Osteoblast (primary cell): ENCODE measurements at regions not wholly inside any gene's neighbourhood (a gene's known extent, or its start where the extent isn't known, plus 50 kb on each side); places are given as distances from the start of the nearest gene placed in this dataset.

Experiments
- DNase-seq: peaks from one replicate; pipeline ENCODE4 v3.0.0; 2011; ENCODE audit warnings: low spot score, mixed read lengths; ENCODE audit not compliant: insufficient read length; ENCODE audit errors: missing footprints
- H2AFZ ChIP-seq: 2 replicates; pipeline ENCODE4 v1.6.0; 2011; ENCODE audit warnings: mild to moderate bottlenecking, low read length
- H3K27ac ChIP-seq: 2 replicates; pipeline ENCODE4 v1.5.1; 2011; ENCODE audit warnings: mild to moderate bottlenecking, low read depth, low read length, moderate library complexity
- H3K27me3 ChIP-seq: 2 replicates; pipeline ENCODE4 v1.6.0; 2012; ENCODE audit warnings: mild to moderate bottlenecking, control low read depth, inconsistent platforms, low read length, moderate library complexity; ENCODE audit not compliant: insufficient read depth
- H3K36me3 ChIP-seq: 2 replicates; pipeline ENCODE4 v1.5.1; 2011; ENCODE audit warnings: mild to moderate bottlenecking, low read length, control low read depth, moderate library complexity; ENCODE audit not compliant: insufficient read depth
- H3K4me1 ChIP-seq: 2 replicates; pipeline ENCODE4 v1.5.1; 2011; ENCODE audit warnings: mild to moderate bottlenecking, low read length, control low read depth, moderate library complexity; ENCODE audit not compliant: insufficient read depth
- H3K4me2 ChIP-seq: 2 replicates; pipeline ENCODE4 v1.6.0; 2011; ENCODE audit warnings: mild to moderate bottlenecking, low read length; ENCODE audit not compliant: insufficient read depth
- H3K4me3 ChIP-seq: fragments of 200-600 bp; sonication (generic); 3 replicates; pipeline ENCODE4 v1.5.1; 2012; ENCODE audit warnings: mild to moderate bottlenecking, low read length, inconsistent platforms; ENCODE audit not compliant: insufficient read depth
- H3K79me2 ChIP-seq: 2 replicates; pipeline ENCODE4 v1.6.0; 2012; ENCODE audit warnings: mild to moderate bottlenecking, low read length, control low read depth, inconsistent platforms; ENCODE audit not compliant: insufficient read depth
- H3K9me3 ChIP-seq: 2 replicates; pipeline ENCODE4 v1.5.1; 2011; ENCODE audit warnings: low read depth, low read length, control low read depth
- H4K20me1 ChIP-seq: 2 replicates; pipeline ENCODE4 v1.6.0; 2012; ENCODE audit warnings: mild to moderate bottlenecking, low read length, control low read depth; ENCODE audit not compliant: insufficient read depth
- TF ChIP-seq, protein P1 (sequence below): IDR thresholded peaks from 2 replicates; pipeline ENCODE4 v1.5.1; 2011; ENCODE audit warnings: mild to moderate bottlenecking, low read depth, low read length, moderate library complexity; ENCODE audit errors: extremely low read depth

DNA sequence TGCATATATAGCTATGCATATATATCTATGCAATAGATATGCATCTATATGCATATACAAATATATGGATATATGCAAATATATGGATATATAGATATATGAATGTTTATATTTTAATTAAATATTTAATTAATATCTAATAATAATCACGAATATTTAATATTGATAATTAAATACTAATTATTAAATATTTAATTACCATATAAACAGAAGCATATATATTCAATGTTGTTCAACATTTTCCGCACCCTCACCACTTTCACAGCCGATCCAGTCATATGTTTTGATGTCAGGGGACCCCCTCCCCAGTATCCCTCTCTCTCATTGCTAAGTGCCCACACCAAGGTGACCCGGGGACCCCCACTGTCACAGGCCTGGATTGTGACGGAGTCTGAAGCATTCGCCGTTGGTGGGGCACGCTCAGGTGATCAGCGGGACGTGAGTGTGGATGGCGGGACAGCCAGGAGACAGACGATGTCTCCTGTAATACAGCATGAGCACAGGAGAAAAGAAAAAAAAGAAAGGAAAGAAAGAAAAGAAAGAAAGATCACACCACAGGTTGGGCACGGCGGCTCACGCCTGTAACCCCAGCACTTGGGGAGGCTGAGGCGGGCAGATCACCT is 199.7 kb downstream of the CRLF2 start:
- DNase-seq = no peak
- H4K20me1 ChIP-seq = no peaks in the 10 kb centered on the region
- no peaks in the 10 kb centered on the region for H3K79me2 ChIP-seq
- no peak overlapping the region for H3K4me3 ChIP-seq
- H3K4me2 ChIP-seq = no peak overlapping the region
- H3K4me1 ChIP-seq = no peaks in the 10 kb centered on the region
- H3K9me3 ChIP-seq = no peaks in the 10 kb centered on the region
- no peaks in the 10 kb centered on the region for H3K27me3 ChIP-seq
- TF ChIP-seq, protein P1, sequence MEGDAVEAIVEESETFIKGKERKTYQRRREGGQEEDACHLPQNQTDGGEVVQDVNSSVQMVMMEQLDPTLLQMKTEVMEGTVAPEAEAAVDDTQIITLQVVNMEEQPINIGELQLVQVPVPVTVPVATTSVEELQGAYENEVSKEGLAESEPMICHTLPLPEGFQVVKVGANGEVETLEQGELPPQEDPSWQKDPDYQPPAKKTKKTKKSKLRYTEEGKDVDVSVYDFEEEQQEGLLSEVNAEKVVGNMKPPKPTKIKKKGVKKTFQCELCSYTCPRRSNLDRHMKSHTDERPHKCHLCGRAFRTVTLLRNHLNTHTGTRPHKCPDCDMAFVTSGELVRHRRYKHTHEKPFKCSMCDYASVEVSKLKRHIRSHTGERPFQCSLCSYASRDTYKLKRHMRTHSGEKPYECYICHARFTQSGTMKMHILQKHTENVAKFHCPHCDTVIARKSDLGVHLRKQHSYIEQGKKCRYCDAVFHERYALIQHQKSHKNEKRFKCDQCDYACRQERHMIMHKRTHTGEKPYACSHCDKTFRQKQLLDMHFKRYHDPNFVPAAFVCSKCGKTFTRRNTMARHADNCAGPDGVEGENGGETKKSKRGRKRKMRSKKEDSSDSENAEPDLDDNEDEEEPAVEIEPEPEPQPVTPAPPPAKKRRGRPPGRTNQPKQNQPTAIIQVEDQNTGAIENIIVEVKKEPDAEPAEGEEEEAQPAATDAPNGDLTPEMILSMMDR = no peak
- H2AFZ ChIP-seq = no peak overlapping the region
- H3K27ac ChIP-seq = no peak overlapping the region
- no peaks in the 10 kb centered on the region for H3K36me3 ChIP-seq

DNA sequence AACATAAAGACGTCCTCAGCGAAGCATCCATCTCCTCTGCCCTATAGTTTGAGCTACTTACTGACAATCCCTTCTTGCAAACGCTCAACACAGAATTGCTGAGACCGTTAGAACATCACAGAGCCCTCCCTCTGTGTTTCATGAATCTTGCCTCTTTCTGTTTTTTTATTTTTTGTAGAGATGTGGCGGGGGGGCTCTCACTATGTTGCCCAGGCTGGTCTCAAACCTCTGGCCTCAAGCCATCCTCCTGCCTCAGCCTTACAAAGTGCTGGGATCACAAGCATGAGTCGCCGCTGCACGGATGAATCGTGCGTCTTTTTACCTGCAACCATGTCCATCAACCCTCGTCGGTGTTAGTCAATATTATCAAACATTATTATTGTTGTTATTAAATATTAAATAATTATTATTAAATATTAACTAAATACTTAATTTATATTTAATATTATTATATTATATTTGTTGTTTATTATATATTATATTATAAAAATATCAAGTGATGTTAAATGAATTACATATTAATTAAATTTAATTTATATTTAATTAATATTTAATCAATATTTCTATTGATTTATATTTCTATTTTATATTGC is 200.7 kb downstream of the CRLF2 start:
- H3K9me3 ChIP-seq = no peaks in the 10 kb centered on the region
- TF ChIP-seq, protein P1 = no peak

DNA sequence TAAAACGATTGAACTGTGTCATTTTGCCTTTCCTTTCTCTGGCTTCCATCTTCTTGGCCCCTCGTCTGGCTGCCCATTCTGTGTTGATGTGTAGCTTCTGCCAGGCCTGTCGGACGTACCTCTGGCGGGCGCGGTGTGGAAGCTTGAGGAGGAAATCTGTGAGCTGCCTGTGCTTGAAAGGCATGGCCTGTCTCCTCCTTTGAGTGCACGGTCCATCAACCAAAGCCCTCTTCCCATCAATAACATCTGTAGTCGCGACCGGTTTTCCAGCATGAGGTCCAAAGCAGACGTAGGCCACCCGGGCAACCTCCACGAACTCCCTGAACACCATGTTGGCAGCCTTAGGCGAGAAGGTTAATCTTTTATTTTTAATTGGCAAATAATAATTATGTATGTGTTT is 202.7 kb downstream of the CRLF2 start:
- TF ChIP-seq, protein P1 = no peak
- Histone ChIP-seq H3K4me3 (no peak overlapping the region), H3K79me2 (no peaks in the 10 kb centered on the region), H3K27ac (no peak overlapping the region), H3K4me2 (no peak overlapping the region), H3K36me3 (no peaks in the 10 kb centered on the region), H3K27me3 (no peaks in the 10 kb centered on the region), H2AFZ (no peak overlapping the region), H4K20me1 (no peaks in the 10 kb centered on the region), H3K4me1 (no peaks in the 10 kb centered on the region), H3K9me3 (no peaks in the 10 kb centered on the region)
- no peak for DNase-seq

More for the DNA sequence above, 200.7 kb downstream of the CRLF2 start:
- Histone ChIP-seq H2AFZ (no peak overlapping the region), H3K4me1 (no peaks in the 10 kb centered on the region), H3K27me3 (no peaks in the 10 kb centered on the region), H4K20me1 (no peaks in the 10 kb centered on the region), H3K4me3 (no peak overlapping the region), H3K36me3 (no peaks in the 10 kb centered on the region), H3K27ac (no peak overlapping the region), H3K4me2 (no peak overlapping the region), H3K79me2 (no peaks in the 10 kb centered on the region)
- no peak for DNase-seq

DNA sequence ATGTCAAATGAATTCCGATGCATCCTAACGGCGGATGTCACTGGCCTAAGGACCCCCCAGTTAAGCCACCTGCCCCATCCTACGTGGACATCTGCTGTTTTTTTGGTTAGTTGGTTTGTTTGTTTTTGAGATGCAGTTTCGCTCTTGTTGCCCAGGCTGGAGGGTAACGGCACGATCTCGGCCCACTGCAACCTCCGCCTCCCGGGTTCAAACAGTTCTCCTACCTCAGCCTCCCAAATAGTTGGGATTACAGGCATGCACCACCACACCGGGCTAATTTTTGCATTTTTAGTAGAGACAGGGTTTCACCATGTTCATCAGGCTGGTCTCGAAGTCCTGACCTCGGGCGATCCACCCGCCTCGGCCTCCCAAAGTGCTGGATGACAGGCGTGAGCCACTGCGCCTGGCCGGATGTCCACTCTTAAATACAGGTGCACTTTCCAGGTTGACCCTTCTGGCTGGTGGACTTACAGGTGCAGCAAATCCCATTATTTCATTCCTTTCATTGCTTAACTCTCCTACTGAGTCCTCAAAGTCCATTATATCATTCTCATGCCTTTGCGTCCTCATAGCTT is 206.2 kb downstream of the CRLF2 start:
- H4K20me1 ChIP-seq = no peaks in the 10 kb centered on the region
- H2AFZ ChIP-seq = no peak overlapping the region
- H3K9me3 ChIP-seq = no peaks in the 10 kb centered on the region
- H3K4me3 ChIP-seq = no peak overlapping the region
- no peak overlapping the region for H3K27ac ChIP-seq
- H3K36me3 ChIP-seq = no peaks in the 10 kb centered on the region
- no peak overlapping the region for H3K4me2 ChIP-seq
- DNase-seq = no peak
- TF ChIP-seq, protein P1 = no peak
- H3K27me3 ChIP-seq = no peaks in the 10 kb centered on the region
- H3K4me1 ChIP-seq = no peaks in the 10 kb centered on the region
- no peaks in the 10 kb centered on the region for H3K79me2 ChIP-seq
